Fibroblast of skin of right biceps (primary cell): ENCODE measurements at regions not wholly inside any gene's neighbourhood (a gene's known extent, or its start where the extent isn't known, plus 50 kb on each side); places are given as distances from the start of the nearest gene placed in this dataset.
"Not testable (repeated sequence)": the region's sequence is repeated elsewhere in the genome, so short reads cannot be mapped to it uniquely, and the experiment has no call there.

Experiments used
- DNase-seq: peaks from one replicate; pipeline ENCODE4 v3.0.0-alpha.2; 2013

GRCh38 chr9:87423885-87424284 lies 73.8 kb upstream of the DAPK1 start:
- not testable (repeated sequence) for DNase-seq

GRCh38 chr9:87425202-87425601 lies 72.5 kb upstream of the DAPK1 start:
- DNase-seq: peak; percentile 2

- DNase-seq: no peak
These were observed 69.7 kb upstream of the DAPK1 start for GRCh38 chr9:87427851-87428506.

GRCh38 chr9:87428659-87429058 lies 69.0 kb upstream of the DAPK1 start:
- no peak for DNase-seq

- DNase-seq: peak; percentile 42
These were observed 65.8 kb upstream of the DAPK1 start for GRCh38 chr9:87431837-87432236.

- DNase-seq: no peak
These were observed 63.8 kb upstream of the DAPK1 start for GRCh38 chr9:87433853-87434252.

GRCh38 chr9:87434366-87434765 lies 63.3 kb upstream of the DAPK1 start:
- no peak for DNase-seq

GRCh38 chr9:87435189-87435880 lies 62.3 kb upstream of the DAPK1 start:
- DNase-seq: no peak

- peak; percentile 32 for DNase-seq
These were observed 61.0 kb upstream of the DAPK1 start for GRCh38 chr9:87436716-87437115.

GRCh38 chr9:87437966-87438365 lies 59.7 kb upstream of the DAPK1 start:
- DNase-seq: no peak

GRCh38 chr9:87441251-87441650 lies 56.4 kb upstream of the DAPK1 start:
- peak; percentile 18 for DNase-seq

- no peak for DNase-seq
These were observed 55.2 kb upstream of the DAPK1 start for GRCh38 chr9:87442451-87442850.

GRCh38 chr9:87443006-87443405 lies 54.7 kb upstream of the DAPK1 start:
- no peak for DNase-seq

GRCh38 chr9:87443461-87443860 lies 54.2 kb upstream of the DAPK1 start:
- DNase-seq: no peak

GRCh38 chr9:87445646-87446045 lies 52.0 kb upstream of the DAPK1 start:
- peak; percentile 20 for DNase-seq

- no peak for DNase-seq
These were observed 51.1 kb upstream of the DAPK1 start for GRCh38 chr9:87446527-87446926.

- DNase-seq: no peak
These were observed 49.9 kb upstream of the DAPK1 start for GRCh38 chr9:87447547-87448432.
